ENCODE measurements at regions not wholly inside any gene's neighbourhood (a gene's known extent, or its start where the extent isn't known, plus 50 kb on each side); places are given as distances from the start of the nearest gene placed in this dataset.

- TF ChIP-seq EZH2 (optimal IDR thresholded peaks at IDR 0.05; ENCODE audit: low read depth, low read length) (no peak), CTCF (IDR thresholded peaks at IDR 0.05; ENCODE audit: low read length) (no peak)
Measured at GRCh38 chr4:66558651-66559050, 888.4 kb upstream of the EPHA5 start.

All from MM.1S (cell line).